ENCODE measurements at regions not wholly inside any gene's neighbourhood (a gene's known extent, or its start where the extent isn't known, plus 50 kb on each side); places are given as distances from the start of the nearest gene placed in this dataset.
A peak's percentile ranks its signal among the peaks of the same experiment; 100 is the strongest.

- TF ChIP-seq, protein P1, sequence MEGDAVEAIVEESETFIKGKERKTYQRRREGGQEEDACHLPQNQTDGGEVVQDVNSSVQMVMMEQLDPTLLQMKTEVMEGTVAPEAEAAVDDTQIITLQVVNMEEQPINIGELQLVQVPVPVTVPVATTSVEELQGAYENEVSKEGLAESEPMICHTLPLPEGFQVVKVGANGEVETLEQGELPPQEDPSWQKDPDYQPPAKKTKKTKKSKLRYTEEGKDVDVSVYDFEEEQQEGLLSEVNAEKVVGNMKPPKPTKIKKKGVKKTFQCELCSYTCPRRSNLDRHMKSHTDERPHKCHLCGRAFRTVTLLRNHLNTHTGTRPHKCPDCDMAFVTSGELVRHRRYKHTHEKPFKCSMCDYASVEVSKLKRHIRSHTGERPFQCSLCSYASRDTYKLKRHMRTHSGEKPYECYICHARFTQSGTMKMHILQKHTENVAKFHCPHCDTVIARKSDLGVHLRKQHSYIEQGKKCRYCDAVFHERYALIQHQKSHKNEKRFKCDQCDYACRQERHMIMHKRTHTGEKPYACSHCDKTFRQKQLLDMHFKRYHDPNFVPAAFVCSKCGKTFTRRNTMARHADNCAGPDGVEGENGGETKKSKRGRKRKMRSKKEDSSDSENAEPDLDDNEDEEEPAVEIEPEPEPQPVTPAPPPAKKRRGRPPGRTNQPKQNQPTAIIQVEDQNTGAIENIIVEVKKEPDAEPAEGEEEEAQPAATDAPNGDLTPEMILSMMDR (IDR thresholded peaks at IDR 0.05; ENCODE audit: low read depth, low read length) = no peak
- Histone ChIP-seq H3K27me3 (ENCODE audit: insufficient read depth, low read depth, severe bottlenecking) (no peaks in the 10 kb centered on the region), H3K27ac (no peak overlapping the region), H3K9me3 (ENCODE audit: severe bottlenecking) (no peaks in the 10 kb centered on the region), H3K36me3 (no peaks in the 10 kb centered on the region), H3K4me3 (ENCODE audit: low read depth, low read length) (no peak overlapping the region)
- DNase-seq = no peak
Observed at GRCh38 chr6:48998574-48998973, 464.5 kb downstream of the MMUT start.

DNA sequence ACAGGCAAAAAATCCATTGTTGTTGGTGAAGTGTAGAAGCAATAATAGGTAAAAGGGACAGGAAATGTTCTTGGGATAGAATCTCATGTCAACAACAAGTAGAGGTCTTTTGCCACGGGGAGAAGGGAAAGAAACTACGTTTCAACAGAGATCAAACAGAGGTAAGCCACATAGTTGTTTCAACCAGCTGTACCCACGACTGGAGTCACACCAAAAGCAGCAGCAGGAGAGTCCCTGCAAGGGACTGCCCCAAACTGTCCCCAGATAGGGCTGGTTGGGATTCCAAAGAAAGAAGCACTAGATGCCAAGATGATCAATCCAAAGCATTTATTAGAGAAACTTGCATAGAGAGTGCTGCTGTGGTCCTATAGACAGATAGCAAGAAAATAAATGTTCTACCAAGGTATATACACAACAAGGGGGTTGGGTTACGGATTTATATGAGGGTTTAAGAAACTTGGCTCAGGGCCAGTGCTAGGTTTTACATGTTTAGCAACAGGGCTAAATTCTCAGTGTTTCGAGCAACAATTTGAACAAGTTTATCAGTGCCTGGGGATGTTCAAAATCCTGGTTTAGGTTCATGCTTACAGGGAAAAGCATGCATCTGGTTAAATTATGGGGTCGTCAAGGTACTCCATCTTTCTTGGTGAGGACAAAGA lies 466.5 kb downstream of the MMUT start:
- Histone ChIP-seq H3K4me3 (ENCODE audit: low read depth, low read length) (no peak overlapping the region), H3K27ac (no peak overlapping the region), H3K9me3 (ENCODE audit: severe bottlenecking) (no peaks in the 10 kb centered on the region), H3K36me3 (no peaks in the 10 kb centered on the region), H3K27me3 (ENCODE audit: insufficient read depth, low read depth, severe bottlenecking) (no peaks in the 10 kb centered on the region)
- TF ChIP-seq, protein P1 (IDR thresholded peaks at IDR 0.05; ENCODE audit: low read depth, low read length) = no peak
- no peak for DNase-seq

GRCh38 chr6:48994811-48995210 lies 468.2 kb downstream of the MMUT start:
- no peak overlapping the region for H3K4me3 ChIP-seq (ENCODE audit: low read depth, low read length)
- TF ChIP-seq, protein P1 (IDR thresholded peaks at IDR 0.05; ENCODE audit: low read depth, low read length) = peak; percentile 49; the same call in 1 of the 2 replicates
- H3K27ac ChIP-seq = no peak overlapping the region
- no peaks in the 10 kb centered on the region for H3K27me3 ChIP-seq (ENCODE audit: insufficient read depth, low read depth, severe bottlenecking)
- H3K9me3 ChIP-seq (ENCODE audit: severe bottlenecking) = peaks cover 4% of the 10 kb centered on the region
- H3K36me3 ChIP-seq = no peaks in the 10 kb centered on the region
- peak; percentile 61 for DNase-seq

- H3K27me3 ChIP-seq (ENCODE audit: insufficient read depth, low read depth, severe bottlenecking) = no peaks in the 10 kb centered on the region
- DNase-seq = no peak
- H3K4me3 ChIP-seq (ENCODE audit: low read depth, low read length) = no peak overlapping the region
- H3K27ac ChIP-seq = no peak overlapping the region
- peaks cover 12% of the 10 kb centered on the region for H3K9me3 ChIP-seq (ENCODE audit: severe bottlenecking)
- no peaks in the 10 kb centered on the region for H3K36me3 ChIP-seq
- TF ChIP-seq, protein P1 (IDR thresholded peaks at IDR 0.05; ENCODE audit: low read depth, low read length) = no peak
Observed at GRCh38 chr6:48990739-48991138, 472.3 kb downstream of the MMUT start.

- no peaks in the 10 kb centered on the region for H3K27me3 ChIP-seq (ENCODE audit: insufficient read depth, low read depth, severe bottlenecking)
- no peaks in the 10 kb centered on the region for H3K36me3 ChIP-seq
- H3K27ac ChIP-seq = no peak overlapping the region
- TF ChIP-seq, protein P1 (IDR thresholded peaks at IDR 0.05; ENCODE audit: low read depth, low read length) = no peak
- peaks cover 26% of the 10 kb centered on the region for H3K9me3 ChIP-seq (ENCODE audit: severe bottlenecking)
- H3K4me3 ChIP-seq (ENCODE audit: low read depth, low read length) = no peak overlapping the region
- DNase-seq = no peak
Observed at GRCh38 chr6:48986845-48987244, 476.2 kb downstream of the MMUT start.

GRCh38 chr6:48986105-48986504 lies 476.9 kb downstream of the MMUT start:
- H3K27me3 ChIP-seq (ENCODE audit: insufficient read depth, low read depth, severe bottlenecking) = no peaks in the 10 kb centered on the region
- peaks cover 26% of the 10 kb centered on the region for H3K9me3 ChIP-seq (ENCODE audit: severe bottlenecking)
- TF ChIP-seq, protein P1 (IDR thresholded peaks at IDR 0.05; ENCODE audit: low read depth, low read length) = no peak
- H3K27ac ChIP-seq = no peak overlapping the region
- H3K36me3 ChIP-seq = no peaks in the 10 kb centered on the region
- H3K4me3 ChIP-seq (ENCODE audit: low read depth, low read length) = no peak overlapping the region
- DNase-seq = no peak

All from WERI-Rb-1 (cell line).